DMS114 treated with DMSO at 0.1 percent for 48 hours (cell line): ENCODE measurements at regions not wholly inside any gene's neighbourhood (a gene's known extent, or its start where the extent isn't known, plus 50 kb on each side); places are given as distances from the start of the nearest gene placed in this dataset.

Experiments
- DNase-seq: peaks from one replicate; lab custom pipeline; 2025; ENCODE audit not compliant: unreplicated experiment; lab: John Stamatoyannopoulos, UW

DNA sequence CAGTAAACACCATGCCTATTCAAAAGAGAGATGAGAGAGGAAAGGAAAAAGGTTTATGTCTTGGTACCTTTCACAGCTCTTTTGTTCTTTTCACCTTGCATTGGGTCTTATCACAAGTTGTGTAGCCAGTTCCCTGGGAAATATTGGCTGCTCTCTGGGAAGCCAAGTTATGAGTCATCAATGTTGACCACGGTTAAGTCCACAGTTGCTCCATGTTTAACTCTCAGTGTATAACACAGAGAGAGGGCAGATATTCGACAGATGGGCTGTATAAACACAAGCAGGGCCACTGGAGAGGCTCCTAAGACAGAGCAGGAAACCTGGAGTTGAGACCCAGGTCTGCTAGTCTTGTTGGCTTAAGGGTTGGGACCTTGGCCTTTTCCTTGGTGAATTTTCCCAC is 718.6 kb downstream of the QKI start:
- no peak for DNase-seq

DNA sequence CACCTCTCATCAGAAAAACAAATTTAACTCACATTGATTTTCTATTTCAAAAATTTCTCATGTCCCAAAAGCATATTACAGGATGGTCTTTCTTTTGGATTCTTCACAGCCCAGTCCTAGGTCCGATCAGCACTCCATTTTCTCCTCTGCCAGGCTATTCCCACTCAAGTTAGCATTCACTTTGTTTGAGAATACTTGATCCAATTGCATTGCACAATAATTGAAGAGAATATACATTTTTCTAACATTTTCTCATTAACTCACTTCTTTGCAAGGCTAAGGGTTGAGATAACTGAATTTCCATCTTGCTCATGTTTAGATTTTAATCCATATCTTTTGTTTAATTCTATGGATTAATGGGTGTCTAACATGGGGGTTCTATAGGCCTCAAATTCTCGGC is 716.1 kb downstream of the QKI start:
- DNase-seq: no peak

DNA sequence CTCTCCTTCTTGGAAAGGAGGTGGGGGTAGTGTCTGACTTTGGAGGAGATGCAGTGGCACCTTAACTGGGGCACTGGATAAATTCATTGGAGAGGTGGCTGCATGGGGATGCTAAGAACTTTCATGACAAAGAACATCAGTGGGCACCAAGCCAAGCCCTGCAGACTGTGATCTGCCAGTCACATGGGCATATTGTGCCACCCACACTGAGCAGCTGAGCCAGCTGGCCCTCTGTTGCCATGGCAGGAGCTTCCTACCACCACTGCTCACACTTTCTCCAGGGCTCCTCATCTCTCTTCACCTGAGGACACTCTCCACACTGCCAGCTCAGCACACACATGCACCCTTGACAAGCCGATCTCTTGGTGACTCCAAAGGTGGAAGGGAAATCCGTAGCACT is 715.6 kb downstream of the QKI start:
- DNase-seq: no peak

DNA sequence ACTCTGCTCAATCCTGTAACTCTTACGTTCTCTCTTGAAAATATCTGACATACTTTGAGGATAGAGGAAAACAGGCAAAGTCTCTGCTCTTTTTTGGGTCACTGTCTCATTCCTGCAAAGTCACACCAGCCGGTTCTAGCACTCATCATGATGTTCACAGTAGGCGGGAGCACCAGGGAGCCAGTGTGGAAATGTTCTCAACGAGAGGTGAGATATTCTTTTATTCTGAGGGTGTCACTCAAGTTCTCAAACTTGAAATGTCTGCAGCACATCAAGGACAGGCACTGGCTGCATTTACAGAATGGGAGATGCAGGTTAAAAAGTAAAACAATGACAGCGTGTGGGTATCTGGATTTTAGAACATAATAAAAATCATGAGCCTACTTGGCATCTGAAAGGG is 714.7 kb downstream of the QKI start:
- DNase-seq: no peak

DNA sequence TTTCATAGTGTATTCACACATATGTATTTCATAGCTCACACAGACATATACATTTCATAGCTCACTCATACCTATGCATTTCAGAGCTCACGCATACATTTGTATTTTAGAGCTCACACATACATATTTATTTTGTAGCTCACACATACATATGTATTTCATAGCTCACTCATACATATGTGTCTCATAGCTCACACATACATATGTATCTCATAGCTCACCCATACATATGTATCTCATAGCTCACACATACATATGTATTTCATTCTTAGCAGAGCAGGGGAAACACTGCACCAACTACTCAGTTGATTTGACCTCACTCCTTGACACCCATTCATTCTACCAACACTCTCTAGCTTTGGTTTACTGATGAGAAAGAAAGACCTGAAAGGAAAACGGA is 713.6 kb downstream of the QKI start:
- DNase-seq: no peak

DNA sequence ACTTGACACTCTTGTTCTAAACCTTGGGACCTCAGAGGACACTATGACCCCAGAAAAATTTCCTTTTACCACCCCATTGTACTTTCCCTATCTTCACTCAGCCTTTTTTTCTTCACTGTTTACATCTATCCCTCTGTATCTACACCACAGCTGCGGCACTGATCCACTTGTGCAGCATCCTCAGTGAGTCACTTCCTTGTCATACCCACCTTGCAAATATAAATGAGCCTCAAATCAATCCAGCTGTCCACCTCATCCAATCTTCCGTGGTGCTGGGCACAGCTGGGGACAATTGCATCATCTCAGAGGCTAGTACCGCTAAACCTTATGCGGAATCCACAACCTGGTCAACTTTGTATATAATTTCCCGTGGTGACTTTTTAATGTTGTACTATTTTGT is 710.5 kb downstream of the QKI start:
- DNase-seq: no peak

DNA sequence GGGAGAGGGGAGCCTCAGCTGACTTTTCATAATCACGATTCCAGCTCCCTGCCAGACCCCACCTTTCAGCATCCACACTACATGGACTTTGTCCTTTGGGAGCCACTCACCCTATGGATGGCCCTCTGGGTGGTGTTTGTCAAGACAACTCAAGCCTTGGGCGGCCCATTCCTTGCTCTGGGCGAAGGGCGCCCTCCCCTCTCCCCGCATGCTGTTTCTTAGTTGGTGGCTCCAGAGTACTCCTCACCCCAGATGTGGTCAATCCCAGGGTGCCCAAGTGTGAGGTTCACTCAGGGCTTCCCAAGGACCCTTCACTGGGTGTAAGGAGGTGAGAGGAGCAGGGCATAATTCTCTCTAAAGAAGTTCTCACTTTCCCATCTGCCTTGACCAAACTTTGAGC is 710.0 kb downstream of the QKI start:
- DNase-seq: no peak

DNA sequence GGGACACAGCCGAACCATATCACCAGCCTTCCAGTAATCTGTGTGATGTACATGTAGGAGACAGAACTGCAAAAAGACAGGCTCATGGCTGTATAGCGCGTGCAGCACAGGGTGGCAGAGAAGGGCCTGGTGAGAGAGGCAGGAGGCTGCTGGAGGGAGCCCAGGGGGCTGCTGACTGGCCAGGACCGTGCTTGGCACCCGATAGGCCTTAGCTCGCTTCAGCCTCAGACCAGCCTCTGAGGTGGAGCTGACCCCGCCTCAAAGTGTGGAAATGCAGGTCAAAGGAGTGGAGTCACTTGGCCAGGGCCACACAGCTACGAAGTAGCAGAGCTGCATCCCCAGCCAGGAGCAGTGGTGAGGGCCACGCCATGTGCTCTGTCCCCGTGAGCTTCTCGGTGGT is 707.6 kb downstream of the QKI start:
- no peak for DNase-seq

DNA sequence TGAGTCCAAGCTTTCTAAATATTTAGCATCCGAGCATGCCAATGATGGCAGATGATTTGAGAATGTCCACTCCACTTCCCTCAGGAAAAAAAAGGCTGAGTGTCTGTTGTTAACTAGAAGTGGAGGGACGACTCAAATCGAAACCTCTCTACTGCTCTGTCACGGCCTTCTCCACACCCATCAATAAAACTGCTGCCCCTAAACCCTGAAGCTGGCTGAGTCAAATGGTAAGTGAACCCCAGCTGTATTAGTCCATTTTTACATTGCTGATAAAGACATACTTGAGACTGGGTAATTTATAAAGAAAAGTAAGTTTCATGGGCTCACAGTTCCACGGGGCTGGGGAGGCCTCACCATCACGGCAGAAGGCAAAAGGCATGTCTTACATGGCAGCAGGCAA is 707.0 kb downstream of the QKI start:
- no peak for DNase-seq

DNA sequence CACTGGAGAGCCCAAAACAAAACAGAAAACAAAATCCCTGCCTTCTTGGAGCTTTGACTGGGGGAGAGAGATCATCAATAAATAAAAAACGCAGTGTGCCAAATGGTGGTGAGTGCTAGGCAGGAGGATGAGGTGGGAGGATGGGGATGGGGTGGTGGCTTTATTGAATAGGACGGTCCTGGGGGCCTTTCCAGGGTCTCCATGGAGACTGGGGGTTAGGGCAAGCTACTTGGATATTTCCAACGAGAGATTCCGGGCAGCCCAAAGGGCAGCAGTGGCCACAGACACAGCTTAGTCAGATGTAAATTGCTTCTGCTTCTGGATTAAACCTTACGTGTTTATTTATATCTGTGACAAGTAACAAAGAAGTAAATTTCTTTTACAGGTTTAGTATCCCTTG is 700.1 kb downstream of the QKI start:
- no peak for DNase-seq

DNA sequence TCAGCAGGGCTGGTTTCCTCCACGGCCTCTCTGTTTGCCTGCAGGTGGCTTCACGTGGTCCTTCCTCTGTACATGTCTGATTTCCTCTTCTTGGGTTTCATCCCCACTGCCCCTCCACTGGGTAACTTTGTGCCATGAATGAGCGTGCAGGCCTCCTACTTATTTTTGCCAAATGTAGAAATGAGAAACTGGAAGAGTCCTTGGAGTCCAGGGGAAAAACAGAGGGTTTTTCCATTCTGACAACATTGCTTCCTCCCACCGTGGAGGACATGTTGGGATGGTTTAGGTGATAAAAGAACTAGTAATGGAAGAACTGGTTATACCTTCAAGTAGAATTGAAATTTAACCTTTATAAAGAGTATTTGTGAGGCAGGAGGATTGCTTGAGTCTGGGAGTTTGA is 699.5 kb downstream of the QKI start:
- no peak for DNase-seq

DNA sequence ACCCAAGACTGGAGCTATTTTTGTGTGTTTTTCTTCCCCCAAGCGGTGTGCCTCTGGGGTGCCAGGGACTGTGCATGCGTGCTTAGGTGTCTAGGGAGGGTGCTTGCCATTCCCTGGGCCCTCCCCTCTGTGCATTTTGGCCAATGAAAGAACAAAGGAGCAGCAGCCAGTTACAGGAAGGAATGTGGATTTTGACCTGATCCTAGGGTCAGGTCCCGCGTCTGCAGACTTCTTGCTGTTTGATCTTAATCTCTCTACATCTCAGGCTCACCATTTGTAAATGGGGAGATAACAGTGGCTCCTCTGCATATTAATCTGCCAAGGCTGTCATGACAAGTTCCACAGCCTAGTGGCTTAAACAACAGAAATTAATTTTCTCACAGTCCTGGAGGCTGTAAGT is 699.1 kb downstream of the QKI start:
- no peak for DNase-seq

DNA sequence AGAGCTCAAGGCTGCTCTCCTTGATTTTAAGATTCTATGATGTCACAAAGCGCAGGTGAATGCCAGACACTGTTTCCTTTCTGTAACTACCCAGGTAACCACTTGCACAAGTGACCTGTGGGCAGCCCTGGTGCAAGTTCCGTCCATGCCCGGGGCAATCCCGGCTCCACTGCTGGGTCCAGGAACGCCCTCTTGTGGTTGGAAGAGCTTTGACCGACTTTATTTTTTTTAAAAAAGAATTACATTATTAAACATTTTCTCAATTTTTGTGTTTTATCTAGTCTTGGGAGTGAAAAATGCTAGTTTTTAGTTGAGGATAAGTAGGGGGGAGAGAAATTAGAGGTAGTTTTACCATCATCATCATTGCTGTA is 695.2 kb downstream of the QKI start:
- DNase-seq: no peak

DNA sequence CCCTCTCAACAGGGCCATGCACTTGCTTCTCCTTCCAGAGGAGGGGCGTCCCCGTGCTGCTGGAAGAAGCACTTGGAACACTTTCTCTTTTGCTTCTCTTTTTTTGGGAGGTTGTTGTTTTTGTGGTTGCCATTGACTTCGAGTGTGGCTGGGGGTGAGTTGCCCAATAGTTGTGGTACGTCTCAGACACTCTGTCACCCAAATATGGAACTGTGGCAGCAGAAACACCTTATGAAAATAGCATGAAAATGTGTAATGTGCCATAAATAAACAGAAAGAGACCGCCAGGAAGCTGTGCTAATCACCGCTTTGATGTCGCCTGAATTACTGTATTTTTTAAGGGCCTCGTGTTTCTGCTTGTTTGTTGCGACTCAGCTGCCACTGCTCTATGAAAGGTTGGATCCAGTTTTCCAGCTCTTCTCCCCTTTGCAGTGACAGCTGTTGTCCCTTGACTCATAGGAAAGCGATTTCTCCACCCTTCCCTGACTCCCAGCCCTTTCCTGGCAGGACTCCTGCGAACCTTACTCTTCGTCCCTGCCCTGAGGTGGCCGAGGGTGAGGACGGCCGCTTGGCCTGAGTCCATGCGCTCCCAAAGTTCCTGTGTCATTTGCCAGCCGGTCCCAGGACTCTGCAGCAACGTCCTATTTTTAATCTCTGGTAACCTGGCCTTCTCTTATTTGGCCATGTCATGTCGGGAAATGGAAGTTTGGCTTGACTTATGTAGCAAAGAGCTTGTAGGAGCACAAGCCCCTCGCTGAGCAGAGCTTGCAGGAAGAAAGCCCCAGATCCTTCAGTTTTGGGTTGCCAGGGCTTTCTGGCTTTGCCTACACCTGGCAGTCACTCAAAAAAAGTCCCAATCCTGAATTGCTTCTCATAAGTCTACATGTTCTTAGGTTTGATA is 694.6 kb downstream of the QKI start:
- no peak for DNase-seq

DNA sequence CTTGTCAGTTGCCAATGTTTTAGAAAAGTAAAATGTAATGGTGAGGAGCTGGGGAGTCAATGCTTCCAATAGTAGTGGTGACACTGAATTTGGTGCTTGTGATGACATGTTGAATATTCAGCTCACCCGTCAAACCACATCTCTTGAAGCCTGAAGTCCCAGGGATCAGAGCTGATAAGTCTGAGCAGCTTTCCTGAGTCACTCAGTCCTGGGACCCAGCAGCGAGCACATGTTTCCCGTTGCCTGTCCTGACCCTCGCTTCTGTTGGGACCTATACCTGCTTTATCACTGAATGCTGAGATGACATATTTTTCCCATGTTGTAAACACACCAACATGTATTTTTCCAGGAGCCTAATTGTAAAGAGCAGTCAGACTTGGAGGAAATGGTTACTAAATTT is 693.6 kb downstream of the QKI start:
- no peak for DNase-seq

DNA sequence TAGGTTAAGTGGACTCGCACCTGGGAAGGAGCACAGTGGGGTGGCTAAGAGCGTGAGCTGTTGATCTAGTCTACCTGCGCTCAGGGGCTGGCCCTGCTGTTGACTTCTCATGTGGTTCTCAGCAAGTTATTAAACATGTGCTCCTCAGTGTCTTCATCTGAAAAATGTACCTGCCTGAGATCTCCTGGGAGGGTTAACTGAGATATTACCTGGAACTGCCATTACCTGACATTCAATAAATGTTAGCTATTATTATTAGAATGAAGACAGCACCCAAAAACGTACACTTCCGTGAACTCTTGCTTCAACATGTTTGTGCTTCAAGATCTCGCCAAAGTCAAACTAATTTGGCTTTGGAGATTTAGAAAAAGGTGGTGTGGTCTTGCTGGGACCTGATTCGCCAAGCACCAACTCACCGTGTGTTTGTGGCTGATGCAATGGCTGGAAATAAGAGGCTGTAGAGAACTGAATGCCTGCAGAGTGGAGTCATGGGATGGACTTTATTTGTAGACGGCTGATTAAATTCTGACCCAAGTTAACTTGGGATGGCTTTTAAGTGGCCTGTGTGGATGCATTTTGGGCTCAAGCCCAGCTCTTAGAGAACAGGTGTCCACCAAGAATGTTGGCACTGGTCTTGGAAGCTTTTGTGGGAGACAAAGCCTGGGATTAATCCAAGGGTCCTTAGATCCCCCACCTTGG is 692.9 kb downstream of the QKI start:
- no peak for DNase-seq

DNA sequence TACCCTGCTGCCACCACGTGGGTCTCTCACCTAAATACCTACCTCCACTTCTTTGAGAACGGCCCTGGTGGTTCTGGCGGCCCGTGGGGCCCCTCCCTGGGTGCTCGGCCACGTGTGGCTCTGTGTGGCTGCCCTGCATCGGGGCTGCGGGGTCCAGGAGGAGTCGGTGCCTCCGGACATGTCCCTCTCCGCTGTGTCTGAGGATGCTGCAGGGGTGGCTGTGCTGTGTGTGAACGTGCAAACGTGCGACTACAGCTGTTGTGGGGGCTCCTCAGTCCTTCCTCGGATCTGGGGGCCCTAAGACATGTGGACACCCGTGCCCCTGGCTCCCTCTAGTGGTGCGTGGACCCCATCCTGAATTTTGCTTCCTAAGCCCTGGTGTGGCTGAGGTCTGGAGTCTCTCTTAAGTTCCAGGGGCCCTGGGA is 691.8 kb downstream of the QKI start:
- DNase-seq: peak; percentile 0

DNA sequence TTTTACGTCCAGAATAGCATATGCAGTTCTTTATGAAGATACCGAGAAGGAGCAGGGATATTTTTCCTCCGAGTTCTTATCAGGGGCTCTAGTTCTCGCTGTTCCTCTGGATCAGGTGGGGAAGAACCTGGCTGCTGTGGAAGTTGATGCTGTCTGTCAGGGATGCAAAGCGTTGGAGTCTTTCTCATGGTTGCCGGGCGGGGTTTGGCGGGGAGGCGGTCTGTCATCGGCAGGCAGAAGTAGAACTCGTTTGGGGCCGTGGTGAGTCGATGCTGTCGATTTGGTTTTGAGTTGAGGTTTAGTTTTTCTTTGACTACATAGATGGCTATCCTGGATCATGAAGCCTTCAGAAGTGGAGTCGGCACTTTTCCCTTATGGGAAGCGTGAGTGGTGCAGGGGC is 691.2 kb downstream of the QKI start:
- DNase-seq: no peak

DNA sequence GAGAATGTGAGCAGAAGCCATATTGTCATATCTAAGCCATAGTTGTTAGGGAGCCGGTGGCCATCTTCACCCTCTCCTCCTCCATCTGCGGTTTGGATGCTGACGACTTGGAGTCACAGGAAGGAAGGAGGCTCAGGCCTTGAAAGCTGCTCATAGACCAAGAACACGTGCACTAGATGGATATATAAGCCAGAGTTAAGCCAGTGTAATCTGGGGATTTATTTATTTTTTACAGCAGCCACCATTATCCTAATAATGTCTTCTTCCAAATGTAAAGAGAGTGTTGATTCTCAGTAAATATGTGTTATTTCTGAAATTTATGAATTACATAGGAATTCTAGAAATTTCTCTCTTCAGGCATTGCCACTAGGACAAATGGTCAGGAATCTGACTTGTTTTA is 689.9 kb downstream of the QKI start:
- no peak for DNase-seq

DNA sequence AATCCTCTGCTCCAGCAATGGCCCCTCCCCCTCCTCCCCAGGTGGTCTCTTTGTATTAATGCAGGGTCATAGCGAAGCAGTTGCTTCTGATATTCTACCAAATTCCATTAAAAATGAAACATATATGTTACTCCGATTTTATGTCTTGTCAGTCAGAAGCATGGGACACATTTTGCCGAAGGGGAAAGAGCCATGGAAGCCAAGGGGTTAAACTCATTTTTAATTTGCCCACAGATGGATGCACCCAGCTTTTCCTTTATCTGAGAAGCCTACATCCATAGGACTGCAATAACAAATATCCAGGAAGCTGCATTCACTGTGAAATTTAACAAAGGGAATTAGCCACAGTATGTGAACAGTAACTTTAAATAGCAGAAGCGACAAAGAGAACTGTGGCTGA is 688.2 kb downstream of the QKI start:
- DNase-seq: no peak

DNA sequence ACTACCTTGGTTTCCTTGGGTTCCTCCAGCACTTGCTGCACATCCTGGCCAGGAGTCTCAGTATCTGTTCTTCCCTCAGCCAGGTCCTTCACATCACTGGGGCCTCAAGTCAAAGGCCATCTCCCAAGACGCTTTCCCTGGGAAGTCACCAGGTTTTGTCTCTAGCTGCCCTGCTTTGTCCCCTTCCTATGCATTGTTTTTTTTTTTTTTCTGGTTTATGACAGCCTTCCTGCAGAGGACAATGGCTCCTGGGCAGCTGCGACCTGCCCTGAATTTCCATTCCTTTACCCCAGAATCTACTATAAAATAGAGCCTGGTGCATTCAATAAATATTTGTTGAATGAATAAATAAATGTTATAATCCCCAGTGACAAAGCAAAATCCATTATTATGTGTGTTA is 687.3 kb downstream of the QKI start:
- DNase-seq: no peak

DNA sequence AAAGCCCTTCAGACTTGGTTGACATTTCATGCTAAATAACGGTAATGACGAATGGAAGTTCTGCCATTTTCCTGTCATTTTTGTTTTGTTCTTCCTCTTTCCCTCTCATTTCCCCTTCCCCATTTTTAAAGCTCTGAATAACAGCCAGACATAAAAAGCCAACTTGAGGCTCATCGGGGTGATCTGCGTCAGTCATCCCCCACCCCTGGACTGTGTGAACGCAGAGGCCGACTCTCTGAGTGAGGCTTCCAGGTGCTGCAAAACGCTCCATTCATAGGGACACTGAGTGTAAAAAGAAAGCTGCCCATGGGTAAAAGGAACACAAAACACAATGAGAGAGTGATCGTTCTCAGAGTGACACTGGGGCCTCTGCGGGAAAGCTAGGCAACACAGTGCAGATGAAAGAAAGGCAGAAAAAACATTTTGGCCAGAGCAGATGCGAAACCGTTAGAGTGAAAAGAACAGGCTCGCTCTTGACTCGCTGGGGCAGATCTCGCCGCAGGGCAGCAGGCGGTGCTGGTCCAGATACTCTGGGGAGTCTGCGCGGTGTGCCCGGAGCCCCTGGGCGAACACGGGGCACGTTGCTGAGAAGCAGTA is 684.8 kb downstream of the QKI start:
- DNase-seq: no peak
